ENCODE measurements at regions not wholly inside any gene's neighbourhood (a gene's known extent, or its start where the extent isn't known, plus 50 kb on each side); places are given as distances from the start of the nearest gene placed in this dataset.
"Not testable (repeated sequence)": the region's sequence is repeated elsewhere in the genome, so short reads cannot be mapped to it uniquely, and the experiment has no call there.

GRCh38 chr14:82786483-82786880, 1252.8 kb upstream of the SEL1L start:
- TF ChIP-seq TARDBP (IDR thresholded peaks at IDR 0.05) (no peak), ZNF384 (IDR thresholded peaks at IDR 0.05) (no peak), ARNT (IDR thresholded peaks at IDR 0.05) (no peak), FOXK2 (IDR thresholded peaks at IDR 0.05) (no peak), ELF4 (IDR thresholded peaks at IDR 0.05) (no peak), L3MBTL2 (conservative IDR thresholded peaks at IDR 0.05) (no peak), CTBP1 (IDR thresholded peaks at IDR 0.05; ENCODE audit: borderline replicate concordance) (no peak), LEF1 (IDR thresholded peaks at IDR 0.05; ENCODE audit: borderline replicate concordance) (no peak), BHLHE40 (IDR thresholded peaks at IDR 0.05; ENCODE audit: borderline replicate concordance) (no peak), FOXA1 (IDR thresholded peaks at IDR 0.05) (no peak), SUZ12 (IDR thresholded peaks at IDR 0.05) (no peak), FOXM1 (IDR thresholded peaks at IDR 0.05; ENCODE audit: borderline replicate concordance) (no peak), SP1 (IDR thresholded peaks at IDR 0.05) (no peak), NFRKB (IDR thresholded peaks at IDR 0.05) (no peak), PKNOX1 (IDR thresholded peaks at IDR 0.05) (no peak)
- no peak for DNase-seq (ENCODE audit: extremely low spot score)
- ChIA-PET CTCF (no interaction called here), POLR2A (no interaction called here)

GRCh38 chr14:82796086-82796485, 1262.4 kb upstream of the SEL1L start:
- ChIA-PET CTCF (no interaction called here), POLR2A (no interaction called here)
- TF ChIP-seq ZNF384 (IDR thresholded peaks at IDR 0.05) (no peak), SUZ12 (IDR thresholded peaks at IDR 0.05) (no peak), L3MBTL2 (conservative IDR thresholded peaks at IDR 0.05) (no peak), ARNT (IDR thresholded peaks at IDR 0.05) (no peak), SP1 (IDR thresholded peaks at IDR 0.05) (no peak), FOXA1 (IDR thresholded peaks at IDR 0.05) (no peak), LEF1 (IDR thresholded peaks at IDR 0.05; ENCODE audit: borderline replicate concordance) (no peak), ELF4 (IDR thresholded peaks at IDR 0.05) (no peak), NFRKB (IDR thresholded peaks at IDR 0.05) (no peak), BHLHE40 (IDR thresholded peaks at IDR 0.05; ENCODE audit: borderline replicate concordance) (no peak), HDGF (IDR thresholded peaks at IDR 0.05; ENCODE audit: borderline replicate concordance) (no peak)
- no peak for DNase-seq (ENCODE audit: extremely low spot score)

- CTCF ChIA-PET = no interaction called here
- no peak for DNase-seq (ENCODE audit: extremely low spot score)
- POLR2A ChIA-PET = no interaction called here
- TF ChIP-seq TARDBP (IDR thresholded peaks at IDR 0.05) (no peak), ELF4 (IDR thresholded peaks at IDR 0.05) (no peak), ZNF384 (IDR thresholded peaks at IDR 0.05) (no peak), FOXA1 (IDR thresholded peaks at IDR 0.05) (no peak), L3MBTL2 (conservative IDR thresholded peaks at IDR 0.05) (no peak), BHLHE40 (IDR thresholded peaks at IDR 0.05; ENCODE audit: borderline replicate concordance) (no peak), ARNT (IDR thresholded peaks at IDR 0.05) (no peak), PKNOX1 (IDR thresholded peaks at IDR 0.05) (no peak), HDGF (IDR thresholded peaks at IDR 0.05; ENCODE audit: borderline replicate concordance) (no peak), SUZ12 (IDR thresholded peaks at IDR 0.05) (no peak), FOXK2 (IDR thresholded peaks at IDR 0.05) (no peak), NFRKB (IDR thresholded peaks at IDR 0.05) (no peak), LEF1 (IDR thresholded peaks at IDR 0.05; ENCODE audit: borderline replicate concordance) (no peak), SP1 (IDR thresholded peaks at IDR 0.05) (no peak)
Measured at GRCh38 chr14:82798276-82798675, 1264.6 kb upstream of the SEL1L start.

GRCh38 chr14:82805892-82806825, 1272.5 kb upstream of the SEL1L start:
- CTCF ChIA-PET = no interaction called here
- TF ChIP-seq L3MBTL2 (conservative IDR thresholded peaks at IDR 0.05) = no peak
- TF ChIP-seq LEF1 (IDR thresholded peaks at IDR 0.05; ENCODE audit: borderline replicate concordance) = no peak
- no peak for TF ChIP-seq TARDBP (IDR thresholded peaks at IDR 0.05)
- no peak for TF ChIP-seq HDGF (IDR thresholded peaks at IDR 0.05; ENCODE audit: borderline replicate concordance)
- no peak for TF ChIP-seq SP1 (IDR thresholded peaks at IDR 0.05)
- no peak for TF ChIP-seq CTBP1 (IDR thresholded peaks at IDR 0.05; ENCODE audit: borderline replicate concordance)
- TF ChIP-seq BHLHE40 (IDR thresholded peaks at IDR 0.05; ENCODE audit: borderline replicate concordance) = no peak
- no peak for TF ChIP-seq SUZ12 (IDR thresholded peaks at IDR 0.05)
- no peak for TF ChIP-seq ARNT (IDR thresholded peaks at IDR 0.05)
- TF ChIP-seq FOXA1 (IDR thresholded peaks at IDR 0.05) = no peak
- TF ChIP-seq PKNOX1 (IDR thresholded peaks at IDR 0.05) = no peak
- no peak for TF ChIP-seq ELF4 (IDR thresholded peaks at IDR 0.05)
- no peak for TF ChIP-seq FOXM1 (IDR thresholded peaks at IDR 0.05; ENCODE audit: borderline replicate concordance)
- no peak for TF ChIP-seq NFRKB (IDR thresholded peaks at IDR 0.05)
- no peak for TF ChIP-seq FOXK2 (IDR thresholded peaks at IDR 0.05)
- TF ChIP-seq ZNF384 (IDR thresholded peaks at IDR 0.05) = no peak
- no peak for DNase-seq (ENCODE audit: extremely low spot score)
- POLR2A ChIA-PET = no interaction called here

- ChIA-PET POLR2A (no interaction called here), CTCF (no interaction called here)
- no peak for DNase-seq (ENCODE audit: extremely low spot score)
- TF ChIP-seq L3MBTL2 (conservative IDR thresholded peaks at IDR 0.05) = no peak
- no peak for TF ChIP-seq ELF4 (IDR thresholded peaks at IDR 0.05)
- no peak for TF ChIP-seq FOXA1 (IDR thresholded peaks at IDR 0.05)
- no peak for TF ChIP-seq LEF1 (IDR thresholded peaks at IDR 0.05; ENCODE audit: borderline replicate concordance)
- no peak for TF ChIP-seq ZNF384 (IDR thresholded peaks at IDR 0.05)
- TF ChIP-seq NFRKB (IDR thresholded peaks at IDR 0.05) = no peak
- TF ChIP-seq CTBP1 (IDR thresholded peaks at IDR 0.05; ENCODE audit: borderline replicate concordance) = no peak
- no peak for TF ChIP-seq PKNOX1 (IDR thresholded peaks at IDR 0.05)
- no peak for TF ChIP-seq SUZ12 (IDR thresholded peaks at IDR 0.05)
- no peak for TF ChIP-seq TARDBP (IDR thresholded peaks at IDR 0.05)
- no peak for TF ChIP-seq FOXM1 (IDR thresholded peaks at IDR 0.05; ENCODE audit: borderline replicate concordance)
- TF ChIP-seq FOXK2 (IDR thresholded peaks at IDR 0.05) = no peak
- no peak for TF ChIP-seq SP1 (IDR thresholded peaks at IDR 0.05)
- TF ChIP-seq ARNT (IDR thresholded peaks at IDR 0.05) = no peak
- no peak for TF ChIP-seq BHLHE40 (IDR thresholded peaks at IDR 0.05; ENCODE audit: borderline replicate concordance)
- TF ChIP-seq HDGF (IDR thresholded peaks at IDR 0.05; ENCODE audit: borderline replicate concordance) = no peak
Measured at GRCh38 chr14:82811246-82811645, 1277.6 kb upstream of the SEL1L start.

GRCh38 chr14:82814339-82814738, 1280.7 kb upstream of the SEL1L start:
- CTCF ChIA-PET; POLR2A ChIA-PET; DNase-seq (ENCODE audit: extremely low spot score): not testable (repeated sequence)
